HG03378 (cell line): ENCODE measurements at regions not wholly inside any gene's neighbourhood (a gene's known extent, or its start where the extent isn't known, plus 50 kb on each side); places are given as distances from the start of the nearest gene placed in this dataset.

ENCODE experiments used
- ATAC-seq: cut with Tn5 transposase; IDR thresholded peaks from one replicate; pipeline ENCODE4 v1.9.1; 2021; ENCODE audit warnings: mild to moderate bottlenecking, moderate library complexity; ENCODE audit not compliant: unreplicated experiment

GRCh38 chr9:20200581-20200980 is 411.7 kb upstream of the SLC24A2 start:
- ATAC-seq: no peak

- no peak for ATAC-seq
Measured at GRCh38 chr9:20199111-20199510, 410.3 kb upstream of the SLC24A2 start.

GRCh38 chr9:20197976-20198685 is 409.3 kb upstream of the SLC24A2 start:
- no peak for ATAC-seq

- ATAC-seq: no peak
Measured at GRCh38 chr9:20191228-20191840, 402.5 kb upstream of the SLC24A2 start.

- no peak for ATAC-seq
Measured at GRCh38 chr9:20189871-20190270, 401.0 kb upstream of the SLC24A2 start.

GRCh38 chr9:20188616-20189369 is 400.0 kb upstream of the SLC24A2 start:
- no peak for ATAC-seq

- ATAC-seq: no peak
Measured at GRCh38 chr9:20187318-20187717, 398.5 kb upstream of the SLC24A2 start.

GRCh38 chr9:20186823-20187222 is 398.0 kb upstream of the SLC24A2 start:
- ATAC-seq: no peak

GRCh38 chr9:20186231-20186630 is 397.4 kb upstream of the SLC24A2 start:
- no peak for ATAC-seq

GRCh38 chr9:20184541-20184940 is 395.7 kb upstream of the SLC24A2 start:
- ATAC-seq: no peak

- no peak for ATAC-seq
Measured at GRCh38 chr9:20178679-20179078, 389.8 kb upstream of the SLC24A2 start.

- no peak for ATAC-seq
Measured at GRCh38 chr9:20178197-20178596, 389.4 kb upstream of the SLC24A2 start.

- no peak for ATAC-seq
Measured at GRCh38 chr9:20170122-20170521, 381.3 kb upstream of the SLC24A2 start.

- ATAC-seq: no peak
Measured at GRCh38 chr9:20152151-20152725, 363.4 kb upstream of the SLC24A2 start.

GRCh38 chr9:20148416-20148815 is 359.6 kb upstream of the SLC24A2 start:
- ATAC-seq: no peak

GRCh38 chr9:20144197-20144596 is 355.4 kb upstream of the SLC24A2 start:
- ATAC-seq: no peak

GRCh38 chr9:20139763-20140290 is 351.0 kb upstream of the SLC24A2 start:
- ATAC-seq: no peak

GRCh38 chr9:20138841-20139240 is 350.0 kb upstream of the SLC24A2 start:
- ATAC-seq: no peak

GRCh38 chr9:20138116-20138515 is 349.3 kb upstream of the SLC24A2 start:
- ATAC-seq: no peak

GRCh38 chr9:20137425-20137824 is 348.6 kb upstream of the SLC24A2 start:
- ATAC-seq: no peak

GRCh38 chr9:20135119-20135697 is 346.4 kb upstream of the SLC24A2 start:
- no peak for ATAC-seq
